ENCODE measurements at regions not wholly inside any gene's neighbourhood (a gene's known extent, or its start where the extent isn't known, plus 50 kb on each side); places are given as distances from the start of the nearest gene placed in this dataset.

DNA sequence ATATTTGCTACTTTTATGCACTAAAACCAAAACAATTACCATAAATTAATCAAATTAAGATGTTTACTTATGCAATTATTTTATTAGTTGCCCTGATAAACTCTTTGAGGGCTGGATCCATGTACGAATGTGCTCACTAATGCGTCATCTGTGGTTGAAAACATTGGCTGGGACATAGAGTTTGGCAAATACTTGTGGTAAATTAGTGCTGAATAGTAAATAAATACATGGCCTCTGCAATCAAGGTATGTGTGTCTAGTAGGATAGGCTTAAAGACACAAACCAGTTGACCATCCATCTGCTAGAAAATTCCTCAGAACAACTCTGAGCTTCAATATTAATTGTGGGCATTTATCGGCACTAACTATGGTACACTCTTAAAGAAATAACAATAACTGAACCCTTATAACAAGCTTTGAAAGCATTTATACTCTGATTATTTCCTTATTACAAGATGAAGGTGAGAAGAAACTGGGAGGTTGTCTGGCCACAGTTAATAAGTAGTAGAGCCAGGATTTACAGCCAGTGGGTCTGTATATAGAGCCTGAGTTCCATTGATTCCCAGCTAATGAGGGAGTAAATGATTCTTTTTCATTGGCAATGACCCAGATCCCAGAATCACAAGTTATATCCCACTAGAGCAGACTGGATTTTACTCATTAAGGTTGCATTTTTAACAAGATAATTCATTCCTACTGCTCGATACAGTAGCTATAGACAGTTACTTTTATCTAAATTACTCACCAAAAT is 169.5 kb upstream of the CNTN6 start:
- 86 to 89% methylated on average over 4 of the region's 4 CpGs for WGBS, 2 donors (ENCODE audit: low coverage in 1 of 2)
- H3K36me3 ChIP-seq = no peaks in the 10 kb centered on the region

DNA sequence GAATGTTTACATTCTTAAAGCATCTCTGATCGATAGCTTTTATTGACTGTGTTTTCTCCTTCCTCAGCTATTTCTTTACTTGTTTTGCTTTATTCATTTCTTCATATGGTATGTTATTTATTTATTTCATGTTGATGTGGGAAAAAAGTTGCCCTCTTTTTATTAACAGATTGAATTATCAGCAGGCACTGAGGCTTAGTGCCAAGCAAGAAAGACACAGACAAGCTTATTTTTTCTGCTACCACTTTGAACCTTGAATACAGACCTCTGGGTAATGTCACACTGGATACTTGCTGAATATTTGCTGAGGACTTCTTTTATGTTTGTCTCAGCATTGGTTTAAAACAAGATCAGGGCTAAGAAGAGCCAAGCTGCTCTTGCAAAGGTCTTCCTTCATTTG is 162.0 kb upstream of the CNTN6 start:
- WGBS, 2 donors (ENCODE audit: low coverage in 1 of 2) = 56 to 63% methylated on average over 1 of the region's 1 CpG
- TF ChIP-seq, protein P1, sequence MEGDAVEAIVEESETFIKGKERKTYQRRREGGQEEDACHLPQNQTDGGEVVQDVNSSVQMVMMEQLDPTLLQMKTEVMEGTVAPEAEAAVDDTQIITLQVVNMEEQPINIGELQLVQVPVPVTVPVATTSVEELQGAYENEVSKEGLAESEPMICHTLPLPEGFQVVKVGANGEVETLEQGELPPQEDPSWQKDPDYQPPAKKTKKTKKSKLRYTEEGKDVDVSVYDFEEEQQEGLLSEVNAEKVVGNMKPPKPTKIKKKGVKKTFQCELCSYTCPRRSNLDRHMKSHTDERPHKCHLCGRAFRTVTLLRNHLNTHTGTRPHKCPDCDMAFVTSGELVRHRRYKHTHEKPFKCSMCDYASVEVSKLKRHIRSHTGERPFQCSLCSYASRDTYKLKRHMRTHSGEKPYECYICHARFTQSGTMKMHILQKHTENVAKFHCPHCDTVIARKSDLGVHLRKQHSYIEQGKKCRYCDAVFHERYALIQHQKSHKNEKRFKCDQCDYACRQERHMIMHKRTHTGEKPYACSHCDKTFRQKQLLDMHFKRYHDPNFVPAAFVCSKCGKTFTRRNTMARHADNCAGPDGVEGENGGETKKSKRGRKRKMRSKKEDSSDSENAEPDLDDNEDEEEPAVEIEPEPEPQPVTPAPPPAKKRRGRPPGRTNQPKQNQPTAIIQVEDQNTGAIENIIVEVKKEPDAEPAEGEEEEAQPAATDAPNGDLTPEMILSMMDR (IDR thresholded peaks at IDR 0.05) = no peak
- no peak for TF ChIP-seq POLR2AphosphoS5 (IDR thresholded peaks at IDR 0.05)
- TF ChIP-seq POLR2A (IDR thresholded peaks at IDR 0.05) = no peak
- no peak for TF ChIP-seq EP300 (IDR thresholded peaks at IDR 0.05)
- Histone ChIP-seq H3K4me1 (no peaks in the 10 kb centered on the region), H3K4me3 (no peak overlapping the region), H3K36me3 (no peaks in the 10 kb centered on the region), H3K27ac (no peak overlapping the region), H3K9me3 (no peaks in the 10 kb centered on the region), H3K27me3 (no peaks in the 10 kb centered on the region)
- no peak for ATAC-seq

More for the DNA sequence above, 169.5 kb upstream of the CNTN6 start:
- no peaks in the 10 kb centered on the region for H3K4me1 ChIP-seq
- ATAC-seq = no peak
- H3K9me3 ChIP-seq = no peaks in the 10 kb centered on the region
- no peak for TF ChIP-seq POLR2AphosphoS5 (IDR thresholded peaks at IDR 0.05)
- TF ChIP-seq, protein P1 (IDR thresholded peaks at IDR 0.05) = no peak
- H3K4me3 ChIP-seq = no peak overlapping the region
- H3K27ac ChIP-seq = no peak overlapping the region
- H3K27me3 ChIP-seq = no peaks in the 10 kb centered on the region

DNA sequence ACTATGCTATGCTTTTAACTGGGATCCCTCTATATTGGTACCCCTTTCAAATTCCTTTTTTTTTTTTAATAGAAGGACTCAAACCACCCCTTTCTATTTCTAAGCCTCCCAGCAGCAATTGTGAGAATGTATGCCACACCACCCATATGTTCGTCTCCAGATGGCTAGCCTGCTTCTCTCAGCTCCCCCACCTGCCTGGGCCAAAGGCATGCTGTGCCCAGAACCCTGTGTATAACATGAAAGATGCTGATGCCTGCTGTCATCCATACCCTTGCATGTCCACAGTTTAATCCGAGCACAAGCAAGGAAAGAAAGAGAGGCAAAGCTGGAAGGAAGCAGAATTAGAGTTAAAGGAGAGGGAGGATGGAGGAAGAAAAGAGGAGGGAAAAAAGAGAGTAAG is 159.5 kb upstream of the CNTN6 start:
- no peak overlapping the region for H3K27ac ChIP-seq
- 60 to 65% methylated on average over 1 to 2 of the region's 2 CpGs for WGBS, 2 donors (ENCODE audit: low coverage in 1 of 2)
- no peak overlapping the region for H3K4me3 ChIP-seq
- no peaks in the 10 kb centered on the region for H3K36me3 ChIP-seq
- no peaks in the 10 kb centered on the region for H3K27me3 ChIP-seq
- H3K4me1 ChIP-seq = no peaks in the 10 kb centered on the region
- TF ChIP-seq POLR2A (IDR thresholded peaks at IDR 0.05) = no peak
- TF ChIP-seq EP300 (IDR thresholded peaks at IDR 0.05) = no peak
- TF ChIP-seq, protein P1 (IDR thresholded peaks at IDR 0.05) = no peak
- no peak for TF ChIP-seq POLR2AphosphoS5 (IDR thresholded peaks at IDR 0.05)
- H3K9me3 ChIP-seq = peaks cover 0 to 6% (median 0%) of the 10 kb centered on the region in 3 donors
- ATAC-seq = no peak

DNA sequence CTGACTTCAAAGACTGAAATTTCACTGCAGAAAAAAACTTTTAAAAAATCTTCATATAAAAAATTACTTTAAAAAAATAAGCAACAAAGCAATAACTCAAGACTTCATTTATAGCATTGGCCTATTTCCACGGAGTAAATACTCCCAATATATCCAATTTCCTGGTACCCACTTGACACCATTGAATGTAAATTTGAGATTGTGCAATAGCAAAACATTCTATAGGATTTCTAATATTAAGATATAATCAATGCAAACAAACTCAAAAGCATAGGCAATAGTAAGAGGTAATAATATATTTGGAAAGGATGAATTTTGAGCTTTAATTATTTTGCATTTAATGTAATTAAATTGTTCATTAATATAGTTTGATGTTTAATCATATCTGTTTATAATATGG is 148.0 kb upstream of the CNTN6 start:
- Histone ChIP-seq H3K27ac (no peak overlapping the region), H3K36me3 (no peaks in the 10 kb centered on the region), H3K4me3 (no peak overlapping the region), H3K4me1 (no peaks in the 10 kb centered on the region), H3K9me3 (no peaks in the 10 kb centered on the region), H3K27me3 (no peaks in the 10 kb centered on the region)
- ATAC-seq = no peak
- WGBS, 2 donors (ENCODE audit: low coverage in 1 of 2) = 69 to 72% methylated on average over 1 of the region's 1 CpG
- TF ChIP-seq, protein P1 (IDR thresholded peaks at IDR 0.05) = no peak
- TF ChIP-seq EP300 (IDR thresholded peaks at IDR 0.05) = no peak
- no peak for TF ChIP-seq POLR2A (IDR thresholded peaks at IDR 0.05)
- TF ChIP-seq POLR2AphosphoS5 (IDR thresholded peaks at IDR 0.05) = no peak

DNA sequence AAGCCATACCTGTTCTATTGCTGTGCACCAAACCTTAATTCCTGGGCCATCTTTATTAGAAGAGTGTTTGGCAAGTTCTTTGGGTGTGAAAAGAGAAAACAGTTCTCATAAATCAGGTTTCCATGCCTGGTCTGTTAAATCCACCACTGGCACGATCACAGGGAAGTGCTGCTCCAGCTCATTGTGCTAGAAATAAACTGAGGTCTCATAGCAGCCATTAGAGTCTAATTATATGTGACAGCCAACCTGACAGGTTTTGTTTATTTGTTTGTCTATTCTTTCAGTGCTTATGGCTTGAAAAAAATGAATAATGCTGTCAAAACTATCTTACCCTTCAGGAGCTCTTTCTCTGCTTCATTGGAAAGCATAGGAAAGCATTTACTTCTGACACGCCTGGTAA is 147.1 kb upstream of the CNTN6 start:
- no peaks in the 10 kb centered on the region for H3K9me3 ChIP-seq
- no peak for ATAC-seq
- H3K4me3 ChIP-seq = no peak overlapping the region
- no peak for TF ChIP-seq POLR2AphosphoS5 (IDR thresholded peaks at IDR 0.05)
- TF ChIP-seq EP300 (IDR thresholded peaks at IDR 0.05) = no peak
- TF ChIP-seq POLR2A (IDR thresholded peaks at IDR 0.05) = no peak
- TF ChIP-seq, protein P1 (IDR thresholded peaks at IDR 0.05) = no peak
- 82 to 100% methylated on average over 1 of the region's 2 CpGs for WGBS, 2 donors (ENCODE audit: low coverage in 1 of 2)
- no peak overlapping the region for H3K27ac ChIP-seq
- H3K27me3 ChIP-seq = no peaks in the 10 kb centered on the region
- no peaks in the 10 kb centered on the region for H3K4me1 ChIP-seq
- no peaks in the 10 kb centered on the region for H3K36me3 ChIP-seq

Measured in gastroesophageal sphincter (tissue), 4 donors.